SK-N-SH treated with all-trans-retinoic acid at 6 μM for 48 hours (cell line): ENCODE measurements at regions not wholly inside any gene's neighbourhood (a gene's known extent, or its start where the extent isn't known, plus 50 kb on each side); places are given as distances from the start of the nearest gene placed in this dataset.
"Not testable (repeated sequence)": the region's sequence is repeated elsewhere in the genome, so short reads cannot be mapped to it uniquely, and the experiment has no call there.

Experiments
- ATAC-seq: fragments of 200-7000 bp; cut with Tn5 transposase; 3 replicates; pipeline ENCODE4 v1.9.1; 2020; ENCODE audit warnings: mild to moderate bottlenecking, moderate library complexity
- ARNTL ChIP-seq: fragments of 450-650 bp; formaldehyde crosslinking; IDR thresholded peaks from 2 replicates; pipeline ENCODE4 v1.5.0; 2020; ENCODE audit warnings: low read depth, mild to moderate bottlenecking, moderate library complexity, borderline replicate concordance
- BACH2 ChIP-seq: fragments of 250-450 bp; sonication (Bioruptor Pico); IDR thresholded peaks from 2 replicates; pipeline ENCODE4 v1.9.0; 2021; ENCODE audit warnings: mild to moderate bottlenecking, borderline replicate concordance
- CSRNP3 ChIP-seq: fragments of 250-450 bp; sonication (Bioruptor Pico); IDR thresholded peaks from 2 replicates; pipeline ENCODE4 v1.5.1; 2021; ENCODE audit warnings: mild to moderate bottlenecking, moderate library complexity
- ESRRG ChIP-seq: fragments of 250-450 bp; sonication (Bioruptor Pico); IDR thresholded peaks from 2 replicates; pipeline ENCODE4 v1.6.1; 2021; ENCODE audit warnings: mild to moderate bottlenecking
- GLIS3 ChIP-seq: fragments of 250-450 bp; sonication (Bioruptor Pico); IDR thresholded peaks from 2 replicates; pipeline ENCODE4 v1.5.0; 2020; ENCODE audit warnings: mild to moderate bottlenecking, moderate library complexity
- ISL1 ChIP-seq: fragments of 250-450 bp; sonication (Bioruptor Pico); IDR thresholded peaks from 2 replicates; pipeline ENCODE4 v2.1.2; 2022; ENCODE audit warnings: mild to moderate bottlenecking, moderate library complexity
- OSR1 ChIP-seq: fragments of 250-450 bp; sonication (Bioruptor Pico); IDR thresholded peaks from 2 replicates; pipeline ENCODE4 v1.8.0; 2022; ENCODE audit warnings: moderate library complexity, mild to moderate bottlenecking, inconsistent platforms
- PATZ1 ChIP-seq: fragments of 250-450 bp; sonication (Bioruptor Pico); IDR thresholded peaks from 2 replicates; pipeline ENCODE4 v1.8.0; 2020; ENCODE audit warnings: mild to moderate bottlenecking, moderate library complexity, borderline replicate concordance
- POU6F1 ChIP-seq: fragments of 250-450 bp; sonication (Bioruptor Pico); IDR thresholded peaks from 2 replicates; pipeline ENCODE4 v1.8.0; 2021; ENCODE audit warnings: low read depth, mild to moderate bottlenecking, moderate library complexity, borderline replicate concordance
- PPARA ChIP-seq: fragments of 250-450 bp; sonication (Bioruptor Pico); IDR thresholded peaks from 2 replicates; pipeline ENCODE4 v1.5.0; 2020; ENCODE audit warnings: mild to moderate bottlenecking, borderline replicate concordance
- RARB ChIP-seq: fragments of 250-450 bp; sonication (Bioruptor Pico); IDR thresholded peaks from 2 replicates; pipeline ENCODE4 v1.8.0; 2021; ENCODE audit warnings: mild to moderate bottlenecking, moderate library complexity
- SNAI2 ChIP-seq: fragments of 250-450 bp; sonication (Bioruptor Pico); IDR thresholded peaks from 2 replicates; pipeline ENCODE4 v1.5.0; 2020; ENCODE audit warnings: mild to moderate bottlenecking, moderate library complexity
- TCF4 ChIP-seq: fragments of 250-450 bp; sonication (Bioruptor Pico); IDR thresholded peaks from 2 replicates; pipeline ENCODE4 v1.8.0; 2021; ENCODE audit warnings: mild to moderate bottlenecking, moderate library complexity, borderline replicate concordance
- TOX ChIP-seq: fragments of 250-450 bp; sonication (Bioruptor Pico); IDR thresholded peaks from 2 replicates; pipeline ENCODE4 v1.8.0; 2021; ENCODE audit warnings: mild to moderate bottlenecking, moderate library complexity, borderline replicate concordance
- TSHZ2 ChIP-seq: fragments of 250-450 bp; sonication (Bioruptor Pico); IDR thresholded peaks from 2 replicates; pipeline ENCODE4 v1.5.0; 2020; ENCODE audit warnings: mild to moderate bottlenecking, moderate library complexity
- ZC3H10 ChIP-seq: fragments of 250-450 bp; sonication (Bioruptor Pico); IDR thresholded peaks from 2 replicates; pipeline ENCODE4 v1.5.1; 2021; ENCODE audit warnings: mild to moderate bottlenecking, moderate library complexity
- ZFP3 ChIP-seq: fragments of 250-450 bp; sonication (Bioruptor Pico); IDR thresholded peaks from 2 replicates; pipeline ENCODE4 v1.5.0; 2020; ENCODE audit warnings: mild to moderate bottlenecking, moderate library complexity
- ZFP30 ChIP-seq: fragments of 450-650 bp; formaldehyde crosslinking; IDR thresholded peaks from 2 replicates; pipeline ENCODE4 v1.5.0; 2022; ENCODE audit warnings: mild to moderate bottlenecking, moderate library complexity
- ZNF565 ChIP-seq: fragments of 450-650 bp; formaldehyde crosslinking; conservative IDR thresholded peaks from 2 replicates; pipeline ENCODE4 v1.5.0; 2020; ENCODE audit warnings: low read depth, mild to moderate bottlenecking, moderate library complexity
- ZNF8 ChIP-seq: fragments of 450-650 bp; formaldehyde crosslinking; IDR thresholded peaks from 2 replicates; pipeline ENCODE4 v1.5.0; 2020; ENCODE audit warnings: mild to moderate bottlenecking, moderate library complexity
- TF ChIP-seq, protein P1 (sequence below): fragments of 250-450 bp; sonication (Bioruptor Pico); IDR thresholded peaks from 2 replicates; pipeline ENCODE4 v1.5.1; 2020; ENCODE audit warnings: low read depth, mild to moderate bottlenecking, moderate library complexity

DNA sequence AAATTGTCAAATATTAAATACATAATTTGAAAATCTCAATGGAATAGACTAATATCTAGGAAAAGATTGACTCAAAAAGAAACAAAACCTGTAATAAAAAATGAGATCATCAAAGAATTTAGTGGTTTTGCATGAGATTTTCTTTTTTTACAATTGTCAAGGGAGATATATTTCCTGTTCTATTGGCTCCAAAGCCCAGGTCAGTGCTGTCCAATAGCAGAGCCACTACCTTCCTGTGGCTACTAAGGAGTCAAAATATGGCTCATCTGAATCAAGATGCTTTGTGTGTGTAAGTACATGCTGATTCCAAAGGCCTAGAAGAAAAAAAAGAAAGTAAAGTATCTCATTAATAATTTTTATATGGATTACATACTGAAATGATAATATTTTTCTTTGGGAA lies 191.9 kb downstream of the C7orf25 start (continued):
- TF ChIP-seq ARNTL (CRISPR knock-in tag) = no peak
- TF ChIP-seq ESRRG (CRISPR knock-in tag) = no peak
- no peak for TF ChIP-seq BACH2

- ATAC-seq = not testable (repeated sequence)
These were observed 193.4 kb downstream of the C7orf25 start for GRCh38 chr7:42718466-42718865.

- TF ChIP-seq ESRRG (CRISPR knock-in tag) (no peak), BACH2 (no peak), ZNF565 (no peak), GLIS3 (no peak), PATZ1 (CRISPR knock-in tag) (no peak), TSHZ2 (no peak), SNAI2 (CRISPR knock-in tag) (no peak), POU6F1 (CRISPR knock-in tag) (no peak), ZNF8 (no peak), ISL1 (CRISPR knock-in tag) (no peak), CSRNP3 (CRISPR knock-in tag) (no peak), ZFP30 (CRISPR knock-in tag) (no peak), ZC3H10 (CRISPR knock-in tag) (no peak), RARB (CRISPR knock-in tag) (no peak), TCF4 (CRISPR knock-in tag) (no peak), ZFP3 (CRISPR knock-in tag) (no peak), TOX (CRISPR knock-in tag) (no peak)
- TF ChIP-seq, protein P1, sequence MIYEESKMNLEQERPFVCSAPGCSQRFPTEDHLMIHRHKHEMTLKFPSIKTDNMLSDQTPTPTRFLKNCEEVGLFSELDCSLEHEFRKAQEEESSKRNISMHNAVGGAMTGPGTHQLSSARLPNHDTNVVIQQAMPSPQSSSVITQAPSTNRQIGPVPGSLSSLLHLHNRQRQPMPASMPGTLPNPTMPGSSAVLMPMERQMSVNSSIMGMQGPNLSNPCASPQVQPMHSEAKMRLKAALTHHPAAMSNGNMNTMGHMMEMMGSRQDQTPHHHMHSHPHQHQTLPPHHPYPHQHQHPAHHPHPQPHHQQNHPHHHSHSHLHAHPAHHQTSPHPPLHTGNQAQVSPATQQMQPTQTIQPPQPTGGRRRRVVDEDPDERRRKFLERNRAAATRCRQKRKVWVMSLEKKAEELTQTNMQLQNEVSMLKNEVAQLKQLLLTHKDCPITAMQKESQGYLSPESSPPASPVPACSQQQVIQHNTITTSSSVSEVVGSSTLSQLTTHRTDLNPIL (CRISPR knock-in tag) = no peak
- ATAC-seq = no peak
These were observed 197.5 kb downstream of the C7orf25 start for GRCh38 chr7:42714356-42714755.

DNA sequence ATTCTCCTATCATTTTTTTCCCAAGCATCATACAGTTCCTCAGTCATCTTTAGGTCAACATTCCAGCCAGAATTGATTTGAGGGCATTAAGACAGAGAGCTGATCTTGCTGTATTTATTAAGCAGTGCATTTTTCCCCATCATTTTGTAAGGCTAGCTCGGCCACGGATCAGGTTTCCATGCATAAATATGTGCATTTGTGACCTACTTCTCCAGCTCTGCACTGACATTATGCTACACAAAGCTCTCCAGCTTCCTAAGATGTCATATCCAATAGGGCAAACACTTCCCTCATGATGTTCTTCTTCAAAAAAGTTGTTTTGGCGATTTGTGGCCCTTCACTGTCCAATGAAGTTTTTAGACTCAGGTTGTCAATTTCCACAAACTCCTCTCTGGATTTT lies 202.6 kb downstream of the C7orf25 start:
- ATAC-seq = no peak
- no peak for TF ChIP-seq TCF4 (CRISPR knock-in tag)
- no peak for TF ChIP-seq POU6F1 (CRISPR knock-in tag)
- no peak for TF ChIP-seq OSR1 (CRISPR knock-in tag)
- TF ChIP-seq, protein P1 (CRISPR knock-in tag) = no peak
- TF ChIP-seq ZNF565 = no peak
- TF ChIP-seq GLIS3 = no peak
- no peak for TF ChIP-seq TOX (CRISPR knock-in tag)
- TF ChIP-seq ZFP30 (CRISPR knock-in tag) = no peak
- TF ChIP-seq BACH2 = no peak
- TF ChIP-seq PATZ1 (CRISPR knock-in tag) = no peak
- TF ChIP-seq RARB (CRISPR knock-in tag) = no peak
- no peak for TF ChIP-seq PPARA (CRISPR knock-in tag)
